Activated CD4-positive, alpha-beta T cell treated with anti-CD3 and anti-CD28 coated beads, Interleukin-2, amount 50 U/mL, for 24 hours (primary cell): ENCODE measurements at regions not wholly inside any gene's neighbourhood (a gene's known extent, or its start where the extent isn't known, plus 50 kb on each side); places are given as distances from the start of the nearest gene placed in this dataset.

ENCODE experiments used
- DNase-seq, 2 donors: peaks; one replicate each; pipeline ENCODE4 v3.0.0-alpha.2; 2020; ENCODE audit warnings: low read depth in 1 of 2, low spot score in 1 of 2

GRCh38 chr15:70170096-70170699 lies 72.5 kb upstream of the TLE3 start:
- DNase-seq = no peak

DNA sequence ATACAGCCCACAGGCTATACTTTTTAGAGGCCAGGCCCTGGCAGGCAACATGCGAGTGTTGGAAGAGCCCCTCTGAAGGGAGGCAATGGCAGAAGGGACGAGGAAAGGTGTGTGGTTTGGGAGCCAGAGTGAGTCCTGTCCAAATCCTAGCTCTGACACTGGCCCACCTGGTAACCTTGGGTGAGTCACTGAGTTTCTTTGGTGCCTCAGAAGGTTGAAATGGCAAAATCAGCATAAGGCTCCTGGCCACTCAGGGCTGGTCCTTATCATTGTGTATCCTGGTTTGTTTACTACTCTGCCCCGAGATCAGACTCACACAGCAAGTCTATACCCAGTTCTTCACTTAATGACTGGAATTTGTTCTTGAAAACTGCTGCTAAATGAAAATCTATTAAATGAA lies 71.4 kb upstream of the TLE3 start:
- DNase-seq = no peak

DNA sequence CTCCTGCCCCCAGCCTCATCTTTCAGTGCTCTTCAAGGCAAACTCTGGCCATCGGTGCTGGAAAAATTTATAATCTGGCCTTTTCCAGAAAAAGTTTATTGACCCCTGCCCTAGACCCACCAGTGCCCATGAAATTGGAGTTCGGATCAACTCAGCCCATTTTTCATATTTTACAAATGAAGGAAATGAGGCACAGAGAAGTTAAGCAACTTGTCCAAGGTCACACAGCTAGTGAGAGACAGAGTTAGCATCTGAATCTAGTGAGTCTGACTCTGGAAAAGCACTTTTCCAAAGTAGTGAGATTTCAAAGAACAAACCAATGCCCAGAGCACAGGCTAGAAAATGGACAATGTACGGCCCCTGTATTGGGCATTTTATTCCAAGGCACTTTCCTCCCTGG lies 69.4 kb upstream of the TLE3 start:
- no peak for DNase-seq

GRCh38 chr15:70166506-70167087 lies 68.9 kb upstream of the TLE3 start:
- no peak for DNase-seq

DNA sequence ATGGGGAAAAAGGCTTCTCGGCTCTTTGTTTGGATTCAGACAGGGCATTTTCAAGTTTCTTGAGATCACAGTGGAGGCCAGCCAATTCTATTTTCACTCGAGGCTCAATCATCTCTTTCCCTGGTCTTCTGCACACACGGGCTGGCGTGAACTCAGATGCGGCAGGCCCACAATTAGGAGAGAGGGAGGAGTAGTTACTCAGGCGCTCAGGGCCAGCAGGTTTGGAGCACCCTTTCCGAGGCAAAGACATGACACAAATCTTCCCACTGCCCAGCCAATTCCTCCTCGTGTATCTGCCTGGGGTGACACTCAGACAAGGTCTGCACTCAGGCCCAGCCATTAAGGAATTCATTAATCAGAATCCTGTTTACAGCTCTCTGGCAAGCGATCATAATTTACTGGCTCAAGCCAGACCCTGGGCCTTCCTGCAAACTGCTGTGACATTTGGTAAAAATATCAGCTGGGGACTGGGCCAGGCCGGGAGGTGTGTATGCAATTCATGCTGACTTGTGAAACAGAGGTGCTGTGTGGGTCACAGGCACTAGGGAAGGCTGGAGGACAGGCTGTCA lies 68.1 kb upstream of the TLE3 start:
- no peak for DNase-seq

GRCh38 chr15:70164910-70165715 lies 67.4 kb upstream of the TLE3 start:
- no peak for DNase-seq

GRCh38 chr15:70164156-70164900 lies 66.6 kb upstream of the TLE3 start:
- DNase-seq = no peak

- DNase-seq = no peak
Observed at GRCh38 chr15:70160803-70161565, 63.3 kb upstream of the TLE3 start.

DNA sequence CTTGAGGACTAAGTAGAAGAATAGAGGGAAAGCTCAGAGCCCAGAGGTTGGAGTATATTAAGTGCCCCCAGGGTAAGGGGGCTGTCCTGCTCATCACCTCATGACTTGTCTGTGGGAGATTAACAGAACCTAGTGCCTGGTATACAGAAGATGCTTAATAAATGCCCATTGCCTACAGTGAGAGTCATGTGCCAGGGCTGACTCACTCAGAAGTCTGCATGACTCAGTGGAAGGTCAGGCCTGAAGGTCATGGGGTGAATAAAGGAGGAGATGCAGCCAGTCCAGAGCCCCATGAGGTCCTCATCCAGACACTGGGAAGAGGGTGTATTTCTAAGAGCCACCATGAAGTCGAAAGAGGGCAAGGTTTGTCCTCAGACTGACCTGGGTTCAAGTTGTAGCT lies 62.5 kb upstream of the TLE3 start:
- DNase-seq = no peak

DNA sequence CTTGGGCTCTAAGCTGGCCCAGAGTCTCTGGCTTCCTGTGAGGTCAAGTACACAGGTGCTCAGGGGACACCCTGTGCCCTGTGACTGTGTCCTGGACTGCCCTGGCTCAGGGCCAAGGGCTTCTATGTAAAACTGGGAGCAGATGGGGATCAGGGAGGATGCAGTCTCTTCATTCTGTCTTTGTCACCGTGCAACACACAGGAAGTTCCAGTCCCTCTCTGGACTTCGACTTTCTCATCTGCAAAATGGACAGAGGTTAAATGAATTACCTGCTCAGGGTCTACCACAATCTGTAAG lies 61.9 kb upstream of the TLE3 start:
- no peak for DNase-seq

DNA sequence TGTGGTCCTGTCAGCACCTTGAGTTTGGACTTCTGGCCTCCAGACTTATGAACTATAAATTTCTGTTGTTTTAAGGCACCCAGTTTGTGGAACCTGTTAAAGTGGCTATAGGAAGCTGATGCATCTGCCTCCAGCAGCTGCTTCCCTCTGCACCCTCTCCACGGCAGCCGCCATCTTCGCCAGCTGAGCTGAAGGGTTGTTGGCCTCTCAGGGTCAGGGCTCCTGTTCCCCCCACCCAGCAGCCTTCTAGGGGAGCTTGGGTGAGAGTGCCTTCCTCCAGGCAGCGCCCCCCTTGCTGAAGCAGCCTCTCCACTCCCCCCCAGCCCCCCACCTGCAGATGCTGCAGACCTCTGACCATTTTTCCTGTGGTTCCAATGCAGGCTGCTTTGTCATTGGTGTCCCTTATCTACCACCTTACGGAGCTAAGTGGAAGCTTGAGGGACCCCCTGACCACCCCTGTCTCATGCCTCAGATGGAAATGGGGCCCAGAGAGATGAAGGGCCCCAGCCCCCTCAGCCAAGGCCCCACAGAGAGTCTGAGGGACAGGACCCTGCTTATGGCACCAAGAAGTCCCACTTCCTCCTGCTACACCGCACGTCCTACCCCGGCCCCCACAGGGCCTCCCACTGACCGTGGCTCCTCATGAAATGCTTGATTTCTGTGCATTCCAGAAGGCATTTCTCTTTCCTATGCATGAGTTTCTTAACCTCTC lies 61.4 kb upstream of the TLE3 start:
- DNase-seq = no peak

GRCh38 chr15:70158309-70159000 lies 60.7 kb upstream of the TLE3 start:
- DNase-seq = no peak

GRCh38 chr15:70156671-70157271 lies 59.1 kb upstream of the TLE3 start:
- no peak for DNase-seq

- DNase-seq = no peak
Observed at GRCh38 chr15:70154718-70155347, 57.1 kb upstream of the TLE3 start.

GRCh38 chr15:70153921-70154717 lies 56.4 kb upstream of the TLE3 start:
- no peak for DNase-seq

- no peak for DNase-seq
Observed at GRCh38 chr15:70152070-70152480, 54.4 kb upstream of the TLE3 start.

DNA sequence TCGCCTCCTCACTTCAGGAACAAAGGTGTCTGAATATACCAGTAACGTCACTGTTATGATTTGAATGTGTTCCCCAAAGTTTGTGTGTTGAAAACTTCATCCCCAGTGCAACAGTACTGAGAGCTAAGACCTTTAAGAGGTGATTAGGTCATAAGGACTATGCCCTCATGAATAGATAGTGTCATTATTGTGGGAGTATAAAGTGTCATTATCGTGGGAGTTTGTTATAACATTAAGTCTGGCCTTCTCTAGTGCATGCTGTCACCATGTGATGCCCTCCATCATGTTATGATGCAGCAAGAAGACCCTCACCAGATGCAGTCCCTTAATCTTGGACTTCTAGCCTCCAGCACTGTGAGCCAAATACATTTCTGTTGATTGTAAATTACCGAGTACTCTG lies 53.7 kb upstream of the TLE3 start:
- no peak for DNase-seq

DNA sequence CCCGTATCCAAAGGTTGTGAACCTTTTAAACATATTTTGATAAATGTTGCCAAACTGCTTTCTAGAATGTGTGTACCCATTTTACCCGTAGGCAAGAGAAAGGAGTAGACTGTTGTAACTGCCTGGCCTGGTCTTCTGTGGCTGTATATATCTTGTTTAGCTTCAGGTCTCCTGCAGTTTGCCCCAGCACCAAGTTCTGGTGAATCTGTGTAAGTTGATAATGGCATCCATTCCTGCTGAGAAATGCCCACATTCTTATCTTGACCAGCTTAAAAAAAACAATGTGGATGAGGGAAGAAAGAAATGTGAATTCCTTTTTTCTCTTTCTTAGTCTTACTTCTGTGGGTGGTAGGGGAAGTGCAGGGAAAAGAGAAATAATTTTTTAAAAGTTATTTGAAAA lies 53.3 kb upstream of the TLE3 start:
- DNase-seq = no peak
